GM19463 (cell line): ENCODE measurements at regions not wholly inside any gene's neighbourhood (a gene's known extent, or its start where the extent isn't known, plus 50 kb on each side); places are given as distances from the start of the nearest gene placed in this dataset.
"Not testable (repeated sequence)": the region's sequence is repeated elsewhere in the genome, so short reads cannot be mapped to it uniquely, and the experiment has no call there.

ENCODE experiments used
- ATAC-seq: cut with Tn5 transposase; IDR thresholded peaks from one replicate; pipeline ENCODE4 v1.9.1; 2021; ENCODE audit warnings: mild to moderate bottlenecking, moderate library complexity; ENCODE audit not compliant: unreplicated experiment

DNA sequence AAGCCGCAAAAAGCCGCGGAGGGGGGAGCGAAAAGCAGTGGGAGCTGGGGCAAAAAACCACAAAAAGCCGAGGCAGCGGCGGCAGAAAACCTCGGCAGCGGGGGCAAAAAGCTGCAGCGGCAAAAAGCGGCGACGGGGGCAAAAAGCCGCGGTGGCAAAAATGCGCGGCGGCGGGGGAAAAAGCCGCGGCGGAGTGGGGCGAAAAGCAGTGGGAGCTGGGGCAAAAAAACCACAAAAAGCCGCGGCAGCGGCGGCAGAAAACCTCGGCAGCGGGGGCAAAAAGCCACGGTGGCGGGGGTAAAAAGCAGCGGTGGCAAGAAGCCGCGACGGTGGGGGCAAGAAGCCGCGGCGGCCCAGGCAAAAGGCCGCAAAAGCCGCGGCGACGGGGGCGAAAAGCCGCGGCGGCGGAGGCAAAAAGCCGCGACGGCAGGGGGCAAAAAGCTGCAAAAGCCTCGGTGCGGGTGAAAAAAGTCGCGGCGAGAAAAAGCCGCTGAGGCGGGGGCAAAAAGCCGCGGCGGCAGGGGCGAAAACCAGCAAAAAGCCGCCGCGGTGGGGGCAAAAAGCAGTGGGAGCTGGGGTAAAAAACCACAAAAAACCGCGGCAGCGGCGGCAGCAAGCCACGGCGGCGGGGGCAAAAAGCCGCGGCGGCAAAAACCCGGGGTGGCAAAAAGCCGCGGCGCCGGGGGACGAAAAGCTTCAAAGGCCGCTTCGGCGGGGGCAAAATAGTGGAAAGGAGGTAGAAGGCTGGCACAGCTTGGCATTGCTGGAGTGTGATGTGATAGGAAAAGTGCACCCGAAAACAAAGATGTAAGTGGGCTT lies 135.9 kb downstream of the ZNF92 start:
- no peak for ATAC-seq

DNA sequence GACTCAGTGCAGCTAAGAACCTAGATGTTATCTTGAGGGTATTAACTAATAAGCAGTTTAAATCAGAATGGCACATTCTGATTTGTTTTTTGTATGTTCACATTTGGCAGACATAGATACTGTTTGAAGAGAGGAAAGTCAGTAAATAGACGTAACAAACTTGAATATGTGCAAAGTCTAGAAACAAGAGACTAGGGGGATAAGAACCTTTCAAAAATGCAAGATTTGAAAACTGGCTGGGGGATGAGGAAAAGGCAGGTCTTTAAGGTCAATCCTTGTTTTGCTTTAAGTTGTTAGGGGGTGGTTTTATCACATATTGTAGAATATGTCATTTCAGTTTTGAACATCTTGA lies 136.5 kb downstream of the ZNF92 start:
- not testable (repeated sequence) for ATAC-seq

DNA sequence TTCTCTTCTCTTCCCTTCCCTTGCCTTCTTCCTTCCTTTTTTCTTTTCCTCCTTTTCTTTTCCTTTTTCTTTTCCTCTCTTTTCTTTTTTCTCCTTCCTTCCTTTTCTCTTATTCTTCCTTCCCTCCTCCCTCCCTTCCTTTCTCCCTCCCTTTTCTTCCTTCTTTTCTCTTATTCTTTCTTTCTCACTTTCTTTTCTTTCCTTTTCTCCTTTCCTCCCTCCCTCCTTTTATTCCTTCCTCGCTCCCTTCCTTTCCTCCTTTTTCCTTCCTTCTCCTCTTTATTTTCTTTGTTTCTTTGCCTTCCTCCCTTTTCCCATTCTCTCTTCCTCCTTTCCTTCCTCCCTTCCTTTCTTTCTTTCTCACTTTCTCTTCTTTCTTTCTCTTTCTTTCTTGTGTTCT lies 146.1 kb downstream of the ZNF92 start:
- ATAC-seq = not testable (repeated sequence)

DNA sequence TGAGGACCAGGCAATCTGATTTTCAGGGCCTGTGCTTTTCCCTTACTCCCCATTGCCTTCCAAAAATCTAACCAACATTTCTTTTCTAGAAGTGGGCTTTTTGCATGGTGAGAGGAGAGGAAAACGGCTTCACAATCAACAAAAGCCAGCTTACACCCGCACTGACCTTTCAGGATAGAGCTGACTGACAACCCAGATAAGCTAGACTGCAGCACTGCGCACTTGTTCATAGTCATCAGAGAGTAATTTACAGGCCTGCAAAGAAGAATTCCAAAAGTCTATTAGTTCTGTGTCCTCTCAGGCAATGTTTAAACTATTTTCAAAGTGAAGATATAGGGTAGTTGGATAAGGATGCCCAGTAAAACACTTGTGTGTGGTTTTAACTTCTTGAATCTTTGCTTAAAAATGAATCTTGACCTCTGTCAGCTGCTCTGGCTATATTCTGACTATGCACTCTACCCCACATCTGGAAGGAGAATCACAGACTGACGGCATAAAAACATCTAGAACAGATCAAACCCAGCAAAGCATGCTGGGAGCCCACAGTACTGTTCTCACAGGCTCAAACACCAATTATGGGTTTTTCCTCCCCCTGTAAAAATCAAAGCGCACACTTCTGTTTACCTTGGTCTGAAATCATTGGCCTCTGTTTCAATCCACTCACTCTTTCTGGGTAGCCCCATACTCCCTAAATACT lies 172.0 kb downstream of the ZNF92 start:
- not testable (repeated sequence) for ATAC-seq

DNA sequence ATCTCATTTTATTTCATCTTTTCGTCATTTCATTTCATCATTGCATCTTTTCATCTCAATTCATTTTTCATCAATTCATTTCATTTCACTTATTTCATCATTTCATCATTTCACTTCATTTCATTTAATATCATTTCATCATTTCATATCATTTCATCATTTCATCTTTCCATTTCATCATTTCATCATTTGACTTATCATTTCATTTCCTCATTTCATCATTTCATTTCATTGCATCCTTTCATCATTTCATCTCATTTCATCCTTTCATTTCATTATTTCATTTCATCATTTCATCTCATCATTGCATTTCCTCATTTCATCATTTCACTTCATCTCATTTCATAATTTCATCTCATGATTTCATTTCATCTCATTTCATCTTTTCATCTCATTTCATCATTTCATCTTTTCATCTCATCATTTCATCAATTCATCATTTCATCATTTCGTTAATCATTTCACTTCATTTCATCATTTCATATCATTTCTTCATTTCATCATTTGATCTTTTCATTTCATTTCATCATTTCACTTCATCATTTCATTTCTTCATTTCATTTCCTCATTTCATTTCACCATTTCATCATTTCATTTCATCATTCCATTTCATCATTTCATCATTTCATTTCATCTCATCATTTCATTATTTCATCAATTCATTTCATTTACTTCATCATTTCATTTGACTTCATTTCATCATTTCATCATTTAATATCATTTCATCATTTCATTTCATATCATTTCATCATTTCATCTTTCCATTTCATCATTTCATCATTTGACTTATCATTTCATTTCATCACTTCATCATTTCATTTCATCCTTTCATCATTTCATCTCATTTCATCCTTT lies 176.2 kb downstream of the ZNF92 start:
- ATAC-seq = not testable (repeated sequence)

DNA sequence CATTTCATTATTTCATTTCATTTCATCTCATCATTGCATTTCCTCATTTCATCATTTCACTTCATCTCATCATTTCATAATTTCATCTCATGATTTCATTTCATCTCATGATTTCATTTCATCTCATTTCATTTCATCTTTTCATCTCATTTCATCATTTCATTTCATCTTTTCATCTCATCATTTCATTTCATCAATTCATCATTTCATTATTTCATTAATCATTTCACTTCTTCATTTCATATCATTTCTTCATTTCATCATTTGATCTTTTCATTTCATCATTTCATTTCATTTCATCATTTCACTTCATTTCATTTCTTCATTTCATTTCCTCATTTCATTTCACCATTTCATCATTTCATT lies 176.8 kb downstream of the ZNF92 start:
- ATAC-seq = not testable (repeated sequence)

DNA sequence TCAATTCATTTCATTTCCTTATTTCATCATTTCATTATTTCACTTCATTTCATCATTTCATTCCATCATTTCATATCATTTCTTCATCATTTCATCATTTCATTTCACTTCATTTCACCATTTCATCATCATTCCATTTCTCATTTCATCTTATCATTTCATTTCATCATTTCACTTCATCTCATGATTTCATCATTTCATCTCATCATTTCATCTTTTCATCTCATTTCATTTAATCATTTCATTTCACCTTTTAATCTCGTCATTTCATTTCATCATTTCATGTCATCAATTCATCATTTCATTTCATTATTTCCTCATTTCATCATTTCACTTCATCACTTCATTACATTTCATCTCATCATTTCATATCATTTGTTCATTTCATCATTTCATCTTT lies 177.4 kb downstream of the ZNF92 start:
- not testable (repeated sequence) for ATAC-seq

DNA sequence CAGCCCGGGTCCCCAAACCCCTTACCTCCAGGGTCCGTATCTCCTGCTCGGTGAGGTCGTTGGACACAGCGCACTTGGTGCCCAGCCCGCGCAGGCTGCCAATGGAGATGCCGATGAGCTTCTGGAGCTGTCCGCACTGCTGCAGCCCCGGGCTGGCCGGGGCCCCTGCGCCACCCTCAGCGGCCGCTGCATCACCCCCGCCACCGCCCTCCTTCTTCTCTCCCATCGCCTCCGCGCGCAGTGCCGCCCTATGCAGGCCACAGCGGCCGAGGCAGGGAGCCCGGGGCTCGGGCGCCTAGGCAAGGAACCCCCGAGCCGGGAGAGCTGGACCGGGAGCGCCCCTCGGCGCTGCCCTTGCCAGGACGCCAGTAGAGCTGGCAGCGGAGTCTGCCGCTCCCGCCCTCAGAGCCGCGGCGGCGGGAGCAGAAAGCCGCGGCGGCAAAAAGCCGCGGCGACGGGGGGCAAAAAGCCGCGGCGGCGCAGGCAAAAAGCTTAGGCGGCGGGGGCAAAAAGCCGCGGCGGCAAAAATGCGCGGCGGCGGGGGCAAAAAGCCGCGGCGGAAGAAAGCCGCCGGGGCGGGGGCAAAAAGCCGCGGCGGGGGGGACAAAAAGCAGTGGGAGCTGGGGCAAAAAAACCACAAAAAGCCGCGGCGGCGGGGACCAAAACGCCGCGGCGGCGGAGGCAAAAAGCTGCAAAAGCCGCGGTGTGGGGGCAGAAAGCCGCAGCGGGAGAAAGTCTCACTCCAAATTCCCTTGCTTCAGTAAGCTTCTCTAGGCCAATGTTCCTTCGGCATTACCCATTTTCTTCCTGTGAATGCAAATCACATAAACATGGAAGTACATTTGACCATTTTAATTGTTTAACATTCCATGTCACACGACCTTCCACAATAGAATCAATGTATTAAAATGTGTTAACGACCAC lies 181.2 kb downstream of the ZNF92 start:
- ATAC-seq = not testable (repeated sequence)

DNA sequence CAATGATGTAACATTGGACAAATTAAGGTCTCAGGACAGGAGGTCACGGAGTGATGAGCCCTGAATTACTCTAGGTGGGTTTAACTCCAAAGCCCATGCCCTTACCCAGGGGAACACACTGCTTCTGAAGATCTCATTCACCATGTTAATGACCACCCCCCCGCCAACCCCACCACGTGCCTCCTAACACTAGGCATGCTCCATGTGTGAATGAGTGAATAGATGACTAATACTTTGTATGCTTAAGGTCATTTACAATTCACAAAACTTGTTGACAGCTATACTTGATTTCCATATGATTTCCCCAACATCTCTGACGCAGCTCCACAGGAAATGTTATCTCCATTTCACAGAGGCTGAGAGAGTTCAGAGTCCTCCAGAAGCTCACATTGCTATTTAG lies 184.9 kb downstream of the ZNF92 start:
- ATAC-seq = not testable (repeated sequence)

DNA sequence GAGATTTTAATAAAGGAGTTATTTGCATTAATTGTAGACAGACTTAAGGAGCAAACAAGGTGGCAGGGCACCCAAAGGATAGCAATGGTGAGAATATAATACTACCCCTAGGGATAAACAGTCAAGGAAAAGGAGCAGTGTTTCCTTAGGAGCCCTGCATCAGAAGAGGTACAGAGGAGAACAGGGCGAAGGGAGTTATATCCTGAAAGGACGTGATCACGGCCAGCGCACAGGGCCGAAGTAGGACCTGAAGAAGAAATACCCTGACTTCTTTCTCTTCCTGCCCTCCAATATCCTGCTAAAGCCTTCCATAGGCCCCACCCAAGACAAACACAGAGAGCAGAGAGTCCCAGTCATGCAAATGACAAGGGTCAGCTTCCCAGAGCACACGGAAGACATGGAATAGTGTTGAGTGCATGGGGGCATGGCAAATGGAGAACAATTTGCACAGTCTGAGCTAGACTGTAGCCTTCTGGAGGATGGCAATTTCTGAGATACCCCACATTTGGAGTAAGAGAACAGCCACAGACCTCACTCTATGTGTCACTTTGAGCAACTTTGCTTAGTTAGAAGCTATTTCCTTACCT lies 188.2 kb downstream of the ZNF92 start:
- not testable (repeated sequence) for ATAC-seq

DNA sequence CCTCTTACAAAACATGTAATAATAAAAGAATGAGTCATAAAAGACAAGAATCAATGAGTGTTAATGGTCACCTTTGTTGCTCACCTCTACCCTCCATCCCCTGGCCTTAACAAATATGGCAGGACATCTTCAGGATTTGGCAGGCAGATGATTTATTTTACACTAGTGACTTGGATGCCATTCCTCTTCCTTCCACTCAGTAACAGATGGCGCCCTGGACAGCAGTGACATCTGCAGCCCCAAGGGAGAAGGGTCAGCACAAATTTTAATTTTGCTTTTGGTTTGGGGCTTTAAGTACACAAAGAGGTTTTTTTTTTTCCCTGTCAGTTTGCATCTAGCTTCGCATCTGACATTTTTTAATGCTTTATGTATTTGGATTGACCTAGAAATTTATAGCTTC lies 188.9 kb downstream of the ZNF92 start:
- peak; percentile 47 for ATAC-seq

DNA sequence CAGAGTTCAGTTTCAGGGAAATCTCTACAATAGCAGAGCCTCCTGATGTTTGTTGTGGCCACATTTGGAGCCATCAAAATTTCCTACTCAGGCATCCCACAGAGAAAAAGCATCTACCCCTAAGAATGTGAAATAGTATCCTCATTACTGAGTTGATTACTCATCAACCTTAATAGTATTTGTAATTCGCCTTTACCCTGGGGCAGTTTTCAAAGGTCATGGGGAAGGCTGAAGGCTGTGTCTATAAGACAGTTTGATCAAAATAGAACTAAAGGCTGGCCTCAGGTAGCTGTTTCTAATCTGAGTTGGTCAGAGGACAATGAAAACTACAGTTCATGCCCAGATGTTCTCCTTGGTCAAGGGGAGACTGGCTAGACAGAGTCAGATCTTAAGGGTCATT lies 189.7 kb downstream of the ZNF92 start:
- ATAC-seq = not testable (repeated sequence)

DNA sequence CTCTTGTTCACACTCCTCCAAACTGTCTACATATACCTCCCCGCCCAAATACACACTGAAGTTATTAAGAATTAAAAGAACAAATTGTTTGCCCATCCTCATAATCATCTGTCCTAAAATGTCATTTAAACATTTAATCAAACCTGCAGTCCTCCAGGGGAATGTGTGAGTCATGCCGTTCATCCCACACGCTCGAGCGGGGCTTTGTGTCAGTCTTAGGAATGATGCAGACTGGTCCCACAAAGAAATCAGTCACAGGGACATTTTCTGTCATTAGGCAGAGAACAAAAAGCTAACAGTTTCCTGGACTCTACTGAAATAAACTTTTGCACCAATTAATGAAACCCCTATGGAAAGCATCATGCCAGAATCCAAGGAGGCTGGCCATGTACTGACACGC lies 194.6 kb downstream of the ZNF92 start:
- not testable (repeated sequence) for ATAC-seq

DNA sequence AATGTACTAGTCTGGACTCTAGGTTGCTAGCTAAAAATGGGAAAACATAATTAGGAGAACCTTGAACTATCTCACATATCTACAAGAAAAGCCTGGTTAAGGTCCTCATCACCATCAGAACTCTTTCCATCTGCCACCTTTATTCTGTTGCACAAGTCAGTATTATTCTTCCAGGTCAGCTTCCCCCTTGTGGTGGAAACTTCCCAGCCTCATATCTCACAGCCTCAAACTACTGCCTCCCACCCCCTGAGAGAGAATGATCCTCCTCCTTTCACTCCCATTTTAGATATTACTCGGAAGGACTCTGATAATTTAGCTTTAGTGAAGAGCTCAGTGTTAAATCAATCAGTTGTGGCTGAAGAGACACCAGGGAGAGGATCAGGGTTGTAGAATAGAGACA lies 197.3 kb downstream of the ZNF92 start:
- ATAC-seq = not testable (repeated sequence)

DNA sequence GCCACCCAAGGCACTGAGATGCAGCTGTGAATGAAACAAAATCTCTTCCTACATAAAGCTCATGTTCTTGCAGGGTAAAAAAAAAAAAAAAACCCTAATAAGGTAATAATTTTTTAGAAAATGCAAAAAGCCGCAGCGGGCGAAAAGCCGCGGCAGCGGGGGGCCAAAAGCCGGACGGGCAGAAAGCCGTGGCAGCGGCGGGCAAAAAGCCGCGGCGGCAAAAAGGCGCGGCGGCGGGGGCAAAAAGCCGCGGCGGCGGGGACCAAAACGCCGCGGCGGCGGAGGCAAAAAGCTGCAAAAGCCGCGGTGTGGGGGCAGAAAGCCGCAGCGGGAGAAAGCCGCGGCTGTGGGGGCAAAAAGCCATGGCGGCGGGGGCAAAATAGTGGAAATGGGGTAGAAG lies 198.9 kb downstream of the ZNF92 start:
- ATAC-seq = not testable (repeated sequence)

DNA sequence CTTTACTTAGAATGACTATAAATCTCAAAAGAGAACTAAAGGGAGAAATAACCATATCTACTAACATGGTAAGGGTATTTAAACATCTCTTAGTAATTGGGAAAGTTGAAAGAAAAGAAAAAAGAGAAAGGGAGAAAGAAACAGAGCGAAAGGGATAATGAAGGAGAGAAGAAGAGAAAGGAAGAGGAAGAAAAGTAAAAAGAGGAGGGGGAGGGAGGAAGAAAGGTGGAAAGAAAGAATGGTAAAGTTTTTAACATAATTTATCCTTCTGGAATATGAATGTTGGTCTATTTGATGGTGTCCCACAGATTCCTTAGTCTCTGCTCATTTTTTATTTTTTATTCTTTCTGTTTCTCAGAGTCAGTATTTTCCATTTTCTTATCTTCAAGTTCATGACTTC lies 202.7 kb downstream of the ZNF92 start:
- ATAC-seq = not testable (repeated sequence)

DNA sequence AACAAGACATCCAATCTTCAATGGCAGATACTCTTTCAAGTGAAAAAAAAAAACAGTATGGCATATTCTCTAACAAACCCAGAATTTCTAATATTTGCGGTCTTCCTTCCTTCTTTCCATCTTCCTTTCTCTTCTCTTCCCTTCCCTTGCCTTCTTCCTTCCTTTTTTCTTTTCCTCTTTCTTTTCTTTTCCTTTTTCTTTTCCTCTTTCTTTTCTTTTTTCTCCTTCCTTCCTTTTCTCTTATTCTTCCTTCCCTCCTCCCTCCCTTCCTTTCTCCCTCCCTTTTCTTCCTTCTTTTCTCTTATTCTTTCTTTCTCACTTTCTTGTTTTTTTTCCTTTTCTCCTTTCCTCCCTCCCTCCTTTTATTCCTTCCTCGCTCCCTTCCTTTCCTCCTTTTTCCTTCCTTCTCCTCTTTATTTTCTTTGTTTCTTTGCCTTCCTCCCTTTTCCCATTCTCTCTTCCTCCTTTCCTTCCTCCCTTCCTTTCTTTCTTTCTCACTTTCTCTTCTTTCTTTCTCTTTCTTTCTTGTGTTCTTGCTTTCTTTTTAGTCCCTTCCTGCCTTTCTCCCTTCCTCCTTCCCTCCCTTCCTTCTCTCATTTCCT lies 209.0 kb downstream of the ZNF92 start:
- not testable (repeated sequence) for ATAC-seq

DNA sequence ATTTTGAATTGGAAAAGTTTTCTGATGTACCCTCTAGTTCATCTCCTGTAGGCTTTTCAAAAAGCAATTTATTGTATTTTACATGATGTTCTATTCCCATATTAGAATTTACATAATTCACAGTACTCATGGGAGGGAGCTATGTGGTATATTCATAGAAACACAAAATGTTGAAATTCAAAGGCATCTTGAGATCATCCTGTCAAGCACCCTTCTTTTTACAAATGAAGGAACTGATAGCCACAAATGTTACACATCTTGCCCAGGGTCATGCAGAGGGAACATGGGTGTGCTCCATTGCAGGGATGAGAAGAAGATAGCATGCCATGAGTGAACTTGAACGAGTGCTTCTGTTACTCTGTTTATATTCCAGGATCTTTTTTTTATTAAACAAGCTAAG lies 228.8 kb downstream of the ZNF92 start:
- ATAC-seq = not testable (repeated sequence)

DNA sequence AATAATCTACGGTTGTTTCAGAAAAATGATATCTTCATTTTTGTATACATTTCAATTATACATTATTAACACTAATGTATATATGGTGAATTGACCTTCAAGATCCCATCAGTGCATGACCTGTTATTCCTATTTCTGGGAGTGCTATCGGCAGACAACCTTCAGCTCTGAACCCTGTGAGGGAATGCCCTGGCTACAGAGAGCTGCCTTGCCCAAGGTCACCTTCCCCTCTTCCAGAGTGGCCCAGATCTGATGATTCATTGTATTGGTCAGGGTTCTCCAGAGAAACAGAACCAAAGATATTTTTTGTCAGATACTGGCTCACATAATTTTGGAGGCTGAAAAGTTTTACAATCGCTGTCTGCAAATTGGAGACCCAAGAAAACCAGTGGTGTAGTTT lies 235.5 kb downstream of the ZNF92 start:
- ATAC-seq = no peak
